ENCODE measurements at regions not wholly inside any gene's neighbourhood (a gene's known extent, or its start where the extent isn't known, plus 50 kb on each side); places are given as distances from the start of the nearest gene placed in this dataset.

DNA sequence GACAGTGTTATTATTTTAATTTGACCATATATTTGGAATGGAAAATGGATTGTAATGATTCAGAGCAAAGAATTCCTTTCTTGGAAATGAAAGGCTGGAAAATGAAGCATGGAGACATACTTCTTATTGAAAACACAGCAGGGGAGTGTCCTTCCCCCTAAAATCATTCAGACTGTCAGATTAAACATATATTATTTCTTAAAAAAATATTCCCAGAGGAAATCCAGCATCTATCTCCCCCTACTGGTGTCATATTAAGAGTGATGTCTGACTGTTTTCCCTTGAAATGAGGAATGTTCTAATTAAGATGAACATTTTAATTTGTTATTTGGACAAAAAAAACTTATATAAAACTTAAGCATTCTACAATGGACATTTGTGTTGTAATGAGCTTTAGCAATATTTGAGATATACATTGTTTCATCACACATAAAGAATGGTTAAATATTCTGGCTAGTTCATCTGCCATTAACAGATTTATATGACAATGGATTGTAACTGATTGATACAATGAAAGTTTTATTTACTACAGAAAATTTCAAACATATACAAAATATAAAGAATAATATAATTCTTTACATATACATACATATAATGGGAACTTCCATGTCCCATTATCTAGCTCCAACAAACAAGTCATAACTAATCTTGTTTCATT, 264.6 kb downstream of the SPRY1 start:
- TF ChIP-seq, protein P1, sequence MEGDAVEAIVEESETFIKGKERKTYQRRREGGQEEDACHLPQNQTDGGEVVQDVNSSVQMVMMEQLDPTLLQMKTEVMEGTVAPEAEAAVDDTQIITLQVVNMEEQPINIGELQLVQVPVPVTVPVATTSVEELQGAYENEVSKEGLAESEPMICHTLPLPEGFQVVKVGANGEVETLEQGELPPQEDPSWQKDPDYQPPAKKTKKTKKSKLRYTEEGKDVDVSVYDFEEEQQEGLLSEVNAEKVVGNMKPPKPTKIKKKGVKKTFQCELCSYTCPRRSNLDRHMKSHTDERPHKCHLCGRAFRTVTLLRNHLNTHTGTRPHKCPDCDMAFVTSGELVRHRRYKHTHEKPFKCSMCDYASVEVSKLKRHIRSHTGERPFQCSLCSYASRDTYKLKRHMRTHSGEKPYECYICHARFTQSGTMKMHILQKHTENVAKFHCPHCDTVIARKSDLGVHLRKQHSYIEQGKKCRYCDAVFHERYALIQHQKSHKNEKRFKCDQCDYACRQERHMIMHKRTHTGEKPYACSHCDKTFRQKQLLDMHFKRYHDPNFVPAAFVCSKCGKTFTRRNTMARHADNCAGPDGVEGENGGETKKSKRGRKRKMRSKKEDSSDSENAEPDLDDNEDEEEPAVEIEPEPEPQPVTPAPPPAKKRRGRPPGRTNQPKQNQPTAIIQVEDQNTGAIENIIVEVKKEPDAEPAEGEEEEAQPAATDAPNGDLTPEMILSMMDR (IDR thresholded peaks at IDR 0.05; ENCODE audit: insufficient read depth, low read depth, low read length): peak; percentile 55
- H3K4me3 ChIP-seq (ENCODE audit: low read depth, low read length): no peak overlapping the region
- H3K27me3 ChIP-seq (ENCODE audit: control insufficient read depth, insufficient read depth, low read length): no peaks in the 10 kb centered on the region
- ChIA-PET CTCF (interaction anchor here (0.6 to 2.6 kb wide), 21 partner anchors 10 to 558 kb away, joined by 3 to 11 read pairs (median 3); no protein-coding TSS in a partner anchor), POLR2A (no interaction called here)
- no peak for DNase-seq (ENCODE audit: low read depth)
- no peaks in the 10 kb centered on the region for H3K36me3 ChIP-seq (ENCODE audit: control insufficient read depth, insufficient read depth, low read length)

DNA sequence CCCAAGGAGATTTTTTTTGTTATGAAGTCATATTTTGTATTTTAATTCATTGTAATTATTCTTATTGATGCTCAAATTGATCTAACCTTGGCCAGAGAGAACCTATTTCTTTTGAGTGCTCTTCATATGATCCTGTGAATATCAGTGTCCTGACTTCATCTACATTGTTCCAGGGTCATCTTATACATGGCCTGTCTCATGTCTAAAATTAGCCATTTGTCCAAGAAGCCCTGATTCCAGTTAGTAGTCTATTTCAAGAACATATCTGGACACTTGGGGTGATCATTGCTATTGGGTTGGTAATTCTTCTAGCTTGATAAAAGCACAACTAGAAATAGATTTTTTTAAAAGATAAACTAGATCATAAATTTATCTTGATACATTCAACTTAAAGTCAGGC, 266.2 kb downstream of the SPRY1 start:
- TF ChIP-seq, protein P1 (IDR thresholded peaks at IDR 0.05; ENCODE audit: insufficient read depth, low read depth, low read length): no peak
- H3K27me3 ChIP-seq (ENCODE audit: control insufficient read depth, insufficient read depth, low read length): no peaks in the 10 kb centered on the region
- ChIA-PET POLR2A (no interaction called here), CTCF (interaction anchor here (2.6 kb wide), 1 partner anchor 9 kb away, joined by 9 read pairs; no protein-coding TSS in a partner anchor)
- no peak for DNase-seq (ENCODE audit: low read depth)
- no peak overlapping the region for H3K4me3 ChIP-seq (ENCODE audit: low read depth, low read length)
- H3K36me3 ChIP-seq (ENCODE audit: control insufficient read depth, insufficient read depth, low read length): no peaks in the 10 kb centered on the region

DNA sequence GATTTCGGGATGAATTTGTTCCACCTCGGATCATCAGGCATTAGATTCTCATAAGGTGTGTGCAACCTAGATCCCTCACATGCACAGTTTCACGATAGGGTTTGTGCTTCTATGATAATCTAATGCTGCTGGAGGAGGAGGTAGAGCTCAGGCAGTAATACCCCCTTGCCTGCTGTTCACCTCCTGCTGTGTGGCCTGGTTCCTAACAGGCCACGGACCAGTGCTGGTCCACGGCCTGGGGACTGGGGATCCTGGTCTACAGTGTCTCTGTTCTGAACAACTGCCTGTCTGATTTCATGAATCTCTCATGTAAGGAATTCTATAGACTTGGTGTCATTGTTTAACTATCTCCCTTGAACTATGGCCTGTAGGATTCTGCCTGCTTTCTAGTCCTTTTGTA, 269.9 kb downstream of the SPRY1 start:
- ChIA-PET CTCF (interaction anchor here (1.8 kb wide), 1 partner anchor 539 kb away, joined by 6 read pairs; no protein-coding TSS in a partner anchor), POLR2A (no interaction called here)
- no peak for DNase-seq (ENCODE audit: low read depth)
- TF ChIP-seq, protein P1 (IDR thresholded peaks at IDR 0.05; ENCODE audit: insufficient read depth, low read depth, low read length): no peak
- H3K27me3 ChIP-seq (ENCODE audit: control insufficient read depth, insufficient read depth, low read length): no peaks in the 10 kb centered on the region
- no peak overlapping the region for H3K4me3 ChIP-seq (ENCODE audit: low read depth, low read length)
- H3K36me3 ChIP-seq (ENCODE audit: control insufficient read depth, insufficient read depth, low read length): no peaks in the 10 kb centered on the region

DNA sequence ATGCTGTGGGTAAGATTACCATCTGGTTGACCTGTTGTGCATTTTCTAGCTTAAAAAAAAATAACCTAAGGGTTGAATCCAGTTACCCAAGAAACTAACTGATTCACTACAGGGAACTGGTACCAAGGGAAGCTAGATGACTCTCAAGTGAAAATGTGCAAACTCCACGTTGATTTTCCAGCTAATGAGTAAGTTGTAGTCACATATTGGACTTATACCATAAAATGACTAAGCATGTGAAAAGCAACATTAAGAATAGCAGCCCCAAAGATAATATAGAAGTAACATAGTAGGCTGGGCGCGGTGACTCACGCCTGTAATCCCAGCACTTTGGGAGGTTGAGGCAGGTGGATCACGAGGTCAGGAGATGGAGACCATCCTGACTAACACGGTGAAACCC, 270.9 kb downstream of the SPRY1 start:
- no peaks in the 10 kb centered on the region for H3K36me3 ChIP-seq (ENCODE audit: control insufficient read depth, insufficient read depth, low read length)
- CTCF ChIA-PET: interaction anchor here (0.6 kb wide), 1 partner anchor 96 kb away, joined by 3 read pairs; no protein-coding TSS in a partner anchor
- no peaks in the 10 kb centered on the region for H3K27me3 ChIP-seq (ENCODE audit: control insufficient read depth, insufficient read depth, low read length)
- POLR2A ChIA-PET: no interaction called here
- H3K4me3 ChIP-seq (ENCODE audit: low read depth, low read length): no peak overlapping the region
- no peak for DNase-seq (ENCODE audit: low read depth)
- TF ChIP-seq, protein P1 (IDR thresholded peaks at IDR 0.05; ENCODE audit: insufficient read depth, low read depth, low read length): no peak

DNA sequence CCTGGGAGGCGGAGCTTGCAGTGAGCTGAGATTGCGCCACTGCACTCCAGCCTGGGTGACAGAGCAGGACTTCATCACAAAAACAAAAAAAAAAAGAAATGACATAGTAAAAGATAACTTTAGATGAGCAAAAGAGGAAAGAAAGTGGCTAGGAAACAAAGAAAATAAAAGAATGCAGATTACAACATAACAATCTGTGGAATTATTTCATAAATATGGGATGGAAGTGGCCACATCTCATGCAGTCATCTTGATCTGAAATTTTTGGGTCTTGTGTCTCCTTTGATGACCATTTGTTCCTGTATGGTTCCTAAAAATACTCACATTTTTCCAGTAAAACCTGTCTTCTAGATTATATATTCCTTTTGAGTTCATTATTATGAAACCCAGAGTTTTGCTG, 271.4 kb downstream of the SPRY1 start:
- H3K36me3 ChIP-seq (ENCODE audit: control insufficient read depth, insufficient read depth, low read length): no peaks in the 10 kb centered on the region
- CTCF ChIA-PET: interaction anchor here (0.6 kb wide), 1 partner anchor 96 kb away, joined by 3 read pairs; no protein-coding TSS in a partner anchor
- DNase-seq (ENCODE audit: low read depth): no peak
- TF ChIP-seq, protein P1 (IDR thresholded peaks at IDR 0.05; ENCODE audit: insufficient read depth, low read depth, low read length): no peak
- H3K27me3 ChIP-seq (ENCODE audit: control insufficient read depth, insufficient read depth, low read length): no peaks in the 10 kb centered on the region
- H3K4me3 ChIP-seq (ENCODE audit: low read depth, low read length): no peak overlapping the region
- POLR2A ChIA-PET: no interaction called here
